ENCODE measurements at regions not wholly inside any gene's neighbourhood (a gene's known extent, or its start where the extent isn't known, plus 50 kb on each side); places are given as distances from the start of the nearest gene placed in this dataset.

- no peak for DNase-seq
Measured at GRCh38 chr5:125149527-125149926, 403.1 kb upstream of the ZNF608 start.

GRCh38 chr5:125150041-125150669, 403.7 kb upstream of the ZNF608 start:
- no peak for DNase-seq

DNA sequence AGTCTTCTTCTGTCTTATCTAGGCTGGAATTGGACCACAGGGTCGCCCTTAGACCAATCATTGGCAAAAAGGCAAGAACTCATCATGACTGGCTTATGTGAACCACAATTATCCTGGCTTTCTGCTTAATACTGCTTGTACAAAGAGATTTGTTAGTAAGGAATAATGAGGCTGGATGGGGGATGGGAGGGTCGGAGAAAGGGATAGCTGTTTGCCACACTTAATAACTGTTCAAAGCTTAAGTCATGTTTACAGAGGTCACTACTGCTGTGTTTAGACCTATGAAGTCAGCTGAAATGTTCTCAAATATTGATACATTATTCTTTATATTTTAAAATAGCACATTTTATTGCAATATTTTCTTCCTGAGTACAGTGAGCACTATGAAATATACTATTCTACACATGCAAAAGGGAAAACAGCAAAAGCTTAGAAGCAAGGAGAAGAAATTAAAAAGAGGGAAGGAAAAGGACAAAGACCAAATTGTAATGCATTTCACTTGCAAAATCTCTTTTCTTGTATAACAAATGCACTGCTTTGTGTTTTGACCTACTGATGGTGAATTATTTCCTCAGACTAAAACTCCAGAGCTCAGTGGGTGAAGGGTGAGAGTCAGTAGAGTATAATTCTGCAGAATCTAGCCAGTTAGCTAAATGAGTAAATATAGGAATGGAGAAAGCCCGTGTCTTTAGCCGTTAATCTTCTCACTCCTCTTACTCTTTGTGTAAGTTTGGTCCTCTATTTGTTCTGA, 404.9 kb upstream of the ZNF608 start:
- DNase-seq = no peak

- no peak for DNase-seq
Measured at GRCh38 chr5:125152044-125152443, 405.6 kb upstream of the ZNF608 start.

DNA sequence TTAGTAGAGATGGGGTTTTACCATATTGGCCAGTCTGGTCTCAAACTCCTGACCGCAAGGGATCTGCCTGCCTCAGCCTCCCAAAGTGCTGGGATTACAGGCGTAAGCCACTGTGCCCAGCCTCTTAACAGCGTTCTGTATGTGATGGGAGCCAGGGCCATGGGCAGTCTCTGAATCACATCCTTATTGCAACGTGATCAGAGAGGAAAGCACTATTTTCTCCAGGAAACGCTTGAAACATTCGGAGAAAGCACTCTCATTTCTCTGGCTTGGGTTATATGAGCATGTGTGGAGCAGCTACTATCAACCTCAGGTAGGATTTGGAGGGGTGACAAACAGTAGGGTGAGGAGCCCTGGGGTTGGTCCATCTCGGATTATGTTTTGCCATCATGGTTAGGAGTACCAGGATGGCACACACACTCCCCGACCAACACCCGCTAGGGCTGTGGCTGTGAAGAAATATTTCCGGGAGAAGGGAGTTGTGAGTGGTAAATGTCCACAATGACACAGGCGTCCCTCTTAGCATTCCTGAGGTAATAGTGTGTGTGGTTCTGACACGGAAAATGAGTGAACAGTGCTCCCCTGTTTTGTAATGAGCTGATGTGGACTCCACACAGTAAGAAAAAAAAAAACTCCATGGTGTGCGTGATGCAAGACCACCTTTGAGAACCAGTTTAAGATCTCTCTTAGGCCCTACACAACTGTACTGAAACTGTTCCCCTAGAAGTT, 406.2 kb upstream of the ZNF608 start:
- DNase-seq = no peak

DNA sequence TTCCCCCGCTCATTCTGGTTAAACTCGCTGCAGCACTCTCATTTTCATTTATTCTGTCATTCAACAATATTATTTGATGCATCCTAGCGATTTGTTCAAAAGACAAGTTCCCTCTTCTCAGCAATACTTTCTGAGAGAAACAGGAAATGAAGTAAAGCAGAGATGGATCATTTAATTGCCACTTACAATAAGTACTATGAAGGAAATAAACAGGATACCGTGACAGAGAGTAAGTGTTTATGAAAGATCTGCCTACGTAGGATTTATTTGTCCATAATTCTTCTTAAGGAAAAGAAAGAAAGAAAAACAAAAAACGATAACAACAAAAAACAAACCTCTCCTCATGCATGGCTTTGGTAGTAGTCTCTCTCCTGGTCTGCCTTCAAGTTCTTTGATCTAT, 406.8 kb upstream of the ZNF608 start:
- no peak for DNase-seq

DNA sequence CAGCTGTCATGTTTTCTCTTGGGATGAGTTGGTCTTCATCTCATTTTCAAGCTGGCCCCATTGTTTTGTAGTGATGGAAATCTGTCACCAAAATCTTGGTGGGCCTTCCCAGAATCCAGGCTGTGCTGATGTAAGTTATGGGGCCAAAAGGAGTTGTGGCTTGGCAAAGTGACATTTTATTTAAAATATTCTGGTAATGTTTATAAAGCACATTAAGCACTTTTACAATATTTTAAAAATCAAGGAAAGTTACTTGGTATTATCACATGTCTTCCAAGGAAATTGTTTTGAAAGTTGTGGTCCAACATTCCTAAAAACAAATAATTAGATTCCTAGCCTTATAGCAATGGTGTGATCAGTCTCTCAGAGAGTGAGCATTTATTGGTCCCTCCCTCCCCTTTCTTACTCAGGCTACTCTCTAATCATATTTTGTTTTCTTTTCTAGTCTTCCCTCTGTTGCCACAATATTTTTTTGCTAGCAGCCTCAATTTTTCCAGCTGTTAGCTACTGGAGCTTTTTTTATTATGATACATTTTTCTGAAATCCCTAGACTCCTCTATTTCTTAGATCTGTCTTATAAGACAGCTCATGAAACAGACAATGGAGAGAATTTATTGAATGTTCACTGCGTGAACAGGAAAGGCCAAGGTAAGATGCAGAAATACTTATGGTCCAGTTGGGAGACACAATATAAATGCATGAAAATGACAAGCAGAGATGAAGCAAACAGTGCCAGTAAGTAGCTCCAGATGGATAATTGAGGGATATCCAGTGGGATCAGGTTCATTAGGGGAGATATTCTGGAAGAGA, 408.1 kb upstream of the ZNF608 start:
- no peak for DNase-seq

DNA sequence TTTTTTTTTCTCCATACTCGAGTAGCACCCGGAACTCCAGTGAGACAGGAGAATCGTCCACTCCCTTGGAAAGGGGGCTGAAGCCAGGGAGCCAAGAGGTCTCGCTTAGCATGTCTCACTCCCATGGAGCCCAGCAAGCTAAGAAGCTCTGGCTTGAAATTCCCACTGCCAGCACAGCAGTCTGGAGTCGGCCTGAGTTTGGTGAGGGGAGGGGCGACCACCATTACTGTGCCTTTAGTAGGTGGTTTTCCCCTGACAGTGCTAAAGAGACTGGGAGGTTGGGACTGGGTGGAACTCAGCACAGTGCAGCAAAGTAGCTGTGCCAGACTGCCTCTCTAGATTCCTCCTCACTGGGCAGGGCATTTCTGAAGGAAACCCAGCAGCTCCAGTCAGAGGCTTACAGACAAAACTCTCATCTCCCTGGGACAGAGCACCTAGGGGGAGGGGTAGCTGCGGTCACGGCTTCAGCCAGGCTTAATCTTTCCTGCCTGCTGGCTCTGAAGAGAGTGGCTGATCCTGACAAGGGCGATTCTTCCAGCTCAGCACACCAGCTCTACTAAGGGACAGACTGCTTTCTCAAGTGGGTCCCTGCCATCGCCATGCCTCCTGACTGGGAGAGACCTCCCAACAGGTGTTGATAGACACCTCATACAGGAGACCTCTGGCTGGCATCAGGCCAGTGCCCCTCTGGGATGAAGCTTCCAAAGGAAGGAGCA, 414.5 kb upstream of the ZNF608 start:
- no peak for DNase-seq

DNA sequence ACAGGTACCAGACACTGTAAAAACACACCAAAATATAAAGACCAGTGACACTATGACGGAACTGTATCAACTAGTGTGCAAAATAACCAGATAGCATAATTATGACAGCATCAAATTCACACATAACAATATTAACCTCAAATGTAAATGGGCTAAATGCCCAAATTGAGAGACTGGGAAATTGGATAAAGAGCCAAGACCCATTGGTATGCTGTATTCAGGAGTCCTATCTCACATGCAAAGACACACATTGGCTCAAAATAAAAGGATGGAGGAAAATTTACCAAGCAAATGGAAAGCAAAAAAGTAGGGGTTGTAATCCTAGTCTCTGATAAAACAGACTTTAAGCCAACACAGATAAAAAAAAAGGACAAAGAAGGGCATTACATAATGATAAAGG, 416.3 kb upstream of the ZNF608 start:
- no peak for DNase-seq

GRCh38 chr5:125169396-125169795, 423.0 kb upstream of the ZNF608 start:
- DNase-seq = no peak

- no peak for DNase-seq
Measured at GRCh38 chr5:125171641-125172040, 425.2 kb upstream of the ZNF608 start.

DNA sequence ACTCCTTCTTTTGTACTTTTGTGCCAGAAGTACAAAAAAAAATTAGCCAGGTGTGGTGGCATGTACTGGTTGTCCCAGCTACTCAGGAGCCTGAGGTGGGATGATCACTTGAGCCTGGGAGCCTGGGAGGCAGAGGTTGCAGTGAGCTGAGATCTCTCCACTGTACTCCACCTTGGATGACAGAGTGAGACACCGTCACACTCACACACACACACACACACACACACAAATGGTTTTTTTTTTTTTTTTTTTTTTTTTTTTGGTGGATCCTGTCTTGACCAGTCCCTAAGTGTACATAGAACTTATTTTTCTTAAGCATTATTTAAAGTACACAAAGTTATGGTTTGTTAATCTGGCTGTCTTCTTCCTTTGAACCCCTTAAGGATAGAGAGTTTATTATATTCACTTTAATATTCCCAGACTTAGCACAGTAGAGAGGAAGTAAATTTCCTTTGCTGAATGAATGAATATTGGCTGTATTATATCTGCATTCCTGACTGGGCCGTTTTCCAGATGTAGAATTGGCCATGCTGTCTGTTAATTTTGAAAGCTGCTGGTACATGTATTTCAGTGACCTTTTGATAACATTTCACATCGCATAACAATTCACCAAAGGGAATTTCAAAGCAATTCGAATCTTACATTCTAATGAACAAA, 429.0 kb upstream of the ZNF608 start:
- DNase-seq = no peak

DNA sequence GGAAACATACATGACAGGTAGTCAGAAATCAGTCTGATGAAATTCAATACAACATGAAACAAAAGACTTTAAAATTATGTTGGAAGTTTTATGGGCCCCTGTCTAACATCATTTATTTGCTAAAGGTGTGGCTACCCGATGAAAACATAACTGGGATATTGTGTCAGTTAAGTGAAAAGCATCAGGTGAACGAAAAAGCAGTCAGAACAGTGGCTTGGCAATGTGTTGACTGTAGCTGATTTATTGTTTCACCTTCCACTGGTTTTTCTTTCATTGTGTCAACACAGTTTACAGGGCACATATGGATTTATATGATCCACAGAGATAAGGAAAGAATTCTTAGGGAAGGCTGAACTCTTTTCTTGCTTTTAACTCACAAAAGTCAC, 429.6 kb upstream of the ZNF608 start:
- DNase-seq = no peak

DNA sequence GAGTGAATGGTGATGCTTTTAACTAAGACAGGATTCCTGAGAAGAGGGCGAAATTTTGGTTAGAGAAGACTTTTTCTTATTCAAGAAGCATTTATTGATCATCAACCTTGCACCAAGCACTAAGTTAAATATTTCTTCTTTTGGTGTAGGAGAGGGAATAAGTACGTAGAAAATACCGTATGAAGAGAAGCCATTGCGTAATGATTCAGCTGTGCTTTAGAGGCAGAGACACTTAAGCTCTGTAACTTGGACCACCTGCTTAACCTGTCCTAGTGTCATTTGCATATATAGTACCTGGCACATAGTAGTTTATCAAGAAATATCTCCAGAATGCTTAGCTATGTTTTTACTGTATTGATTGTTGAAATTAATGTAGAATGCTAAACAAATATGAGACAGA, 430.9 kb upstream of the ZNF608 start:
- no peak for DNase-seq

DNA sequence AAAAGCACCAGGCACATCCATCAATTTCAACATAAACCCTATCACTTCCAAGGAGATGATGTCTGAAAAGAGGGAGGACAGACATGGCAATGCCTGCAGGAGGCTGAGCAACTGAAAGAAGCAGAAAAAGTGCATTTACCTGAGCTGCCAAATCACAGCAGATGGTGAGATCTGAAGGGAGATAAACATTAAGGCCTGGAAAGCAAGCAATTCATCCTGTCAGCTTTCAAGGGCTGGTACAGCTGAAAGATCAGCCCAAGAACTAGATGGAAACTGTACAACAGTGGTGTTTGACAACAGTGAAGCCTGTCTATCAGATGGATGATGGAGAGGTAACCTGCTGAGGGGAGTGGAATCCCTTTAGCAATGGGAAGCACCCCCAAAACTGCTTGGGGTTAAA, 433.2 kb upstream of the ZNF608 start:
- DNase-seq = no peak

- no peak for DNase-seq
Measured at GRCh38 chr5:125180231-125180829, 433.9 kb upstream of the ZNF608 start.

DNA sequence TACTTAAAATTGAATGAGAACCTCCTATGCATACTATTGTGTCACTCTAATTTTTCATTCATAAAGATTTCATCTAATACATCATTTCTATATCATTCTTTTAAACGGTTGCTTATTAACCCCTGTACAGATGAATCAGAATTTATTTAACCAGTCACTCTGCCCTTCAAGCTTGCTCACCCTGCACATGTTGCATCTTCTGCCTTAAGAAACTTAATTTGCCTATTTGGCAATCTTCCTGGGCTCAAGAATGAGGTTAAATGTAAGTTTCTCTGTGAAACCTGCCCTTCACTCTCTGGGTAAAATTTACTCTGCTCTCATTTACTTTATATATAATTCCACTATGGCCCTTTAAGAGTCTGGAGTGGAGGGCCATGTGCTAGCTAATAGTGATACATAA, 434.7 kb upstream of the ZNF608 start:
- no peak for DNase-seq

DNA sequence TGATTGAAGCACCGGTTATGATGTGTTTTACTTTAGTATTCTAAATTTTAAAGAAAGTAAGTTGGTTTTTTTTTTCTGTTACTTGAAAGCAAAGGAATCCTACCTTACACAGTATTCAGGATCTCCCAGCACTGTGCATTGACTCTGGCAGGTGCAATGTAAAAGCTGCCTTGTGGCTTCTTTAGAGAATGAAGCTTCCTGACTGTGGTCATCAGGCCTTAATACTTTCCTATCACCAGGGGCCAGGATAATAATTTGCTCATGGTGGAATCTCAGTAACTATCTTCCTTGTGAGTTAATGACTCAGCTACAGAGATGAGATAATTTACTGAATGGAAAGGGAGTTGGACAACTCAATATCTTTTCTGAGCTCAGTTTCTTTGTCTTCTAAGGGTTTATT, 435.5 kb upstream of the ZNF608 start:
- no peak for DNase-seq

- DNase-seq = no peak
Measured at GRCh38 chr5:125185740-125186139, 439.3 kb upstream of the ZNF608 start.

DNA sequence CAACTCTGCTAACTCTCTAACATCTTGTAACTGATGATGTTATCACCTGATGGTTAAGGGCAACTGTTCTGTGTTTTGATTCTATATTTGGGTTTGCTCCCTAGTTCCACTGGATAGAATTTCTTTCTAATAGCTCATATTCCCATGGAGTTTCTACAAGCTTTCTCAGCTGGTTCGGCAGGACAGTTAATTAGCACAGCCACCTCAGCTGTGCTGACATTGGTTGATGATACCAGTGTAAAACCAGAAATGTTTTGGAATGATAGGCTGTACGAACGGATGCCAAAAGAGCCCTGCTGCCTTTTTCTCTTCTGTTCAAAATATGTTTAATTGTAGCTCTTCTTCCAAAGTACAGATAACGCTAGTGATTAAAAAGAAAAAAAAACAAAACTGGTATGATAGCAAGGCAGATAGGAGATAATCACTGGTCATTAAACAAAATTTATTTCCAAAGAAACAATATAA, 440.5 kb upstream of the ZNF608 start:
- no peak for DNase-seq

GRCh38 chr5:125189531-125189941, 443.1 kb upstream of the ZNF608 start:
- DNase-seq = no peak

Data from effector CD4-positive, alpha-beta T cell (primary cell).